ENCODE measurements at regions not wholly inside any gene's neighbourhood (a gene's known extent, or its start where the extent isn't known, plus 50 kb on each side); places are given as distances from the start of the nearest gene placed in this dataset.

DNA sequence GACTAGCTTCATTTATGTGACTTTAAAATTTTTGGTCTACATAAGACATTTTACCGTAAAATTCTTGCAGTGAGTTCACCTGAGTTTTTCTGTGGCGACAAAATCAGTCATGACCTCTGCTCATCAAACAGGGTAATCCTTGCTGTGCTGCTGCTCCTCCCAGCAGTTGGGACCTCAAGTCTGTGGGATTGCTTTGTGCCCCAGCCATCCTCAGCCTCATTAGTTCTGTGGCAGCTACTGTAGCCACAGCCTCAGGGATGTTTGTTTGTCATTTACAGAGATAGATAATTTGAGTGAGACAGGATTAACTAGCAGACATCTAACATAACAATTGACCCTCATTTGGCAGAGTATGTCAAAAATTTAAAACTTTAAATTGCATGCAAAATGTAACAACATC is 357.0 kb downstream of the PCNX1 start:
- no peak overlapping the region for H2AFZ ChIP-seq (ENCODE audit: low read length)
- no peak overlapping the region for H3K27ac ChIP-seq (ENCODE audit: low read depth, low read length, poor library complexity, severe bottlenecking)
- no peak for TF ChIP-seq EZH2 (IDR thresholded peaks at IDR 0.05; ENCODE audit: borderline replicate concordance, low read length)
- TF ChIP-seq, protein P1, sequence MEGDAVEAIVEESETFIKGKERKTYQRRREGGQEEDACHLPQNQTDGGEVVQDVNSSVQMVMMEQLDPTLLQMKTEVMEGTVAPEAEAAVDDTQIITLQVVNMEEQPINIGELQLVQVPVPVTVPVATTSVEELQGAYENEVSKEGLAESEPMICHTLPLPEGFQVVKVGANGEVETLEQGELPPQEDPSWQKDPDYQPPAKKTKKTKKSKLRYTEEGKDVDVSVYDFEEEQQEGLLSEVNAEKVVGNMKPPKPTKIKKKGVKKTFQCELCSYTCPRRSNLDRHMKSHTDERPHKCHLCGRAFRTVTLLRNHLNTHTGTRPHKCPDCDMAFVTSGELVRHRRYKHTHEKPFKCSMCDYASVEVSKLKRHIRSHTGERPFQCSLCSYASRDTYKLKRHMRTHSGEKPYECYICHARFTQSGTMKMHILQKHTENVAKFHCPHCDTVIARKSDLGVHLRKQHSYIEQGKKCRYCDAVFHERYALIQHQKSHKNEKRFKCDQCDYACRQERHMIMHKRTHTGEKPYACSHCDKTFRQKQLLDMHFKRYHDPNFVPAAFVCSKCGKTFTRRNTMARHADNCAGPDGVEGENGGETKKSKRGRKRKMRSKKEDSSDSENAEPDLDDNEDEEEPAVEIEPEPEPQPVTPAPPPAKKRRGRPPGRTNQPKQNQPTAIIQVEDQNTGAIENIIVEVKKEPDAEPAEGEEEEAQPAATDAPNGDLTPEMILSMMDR (IDR thresholded peaks at IDR 0.05; ENCODE audit: low read length) = no peak
- H3K9ac ChIP-seq (ENCODE audit: low read length) = no peak overlapping the region
- H3K36me3 ChIP-seq (ENCODE audit: insufficient read depth, low read length) = no peaks in the 10 kb centered on the region
- no peaks in the 10 kb centered on the region for H3K79me2 ChIP-seq (ENCODE audit: insufficient read depth, low read length)
- 0 out of 2 replicates have a peak, but pooled peaks cover 4% of the 10 kb centered on the region for H3K9me3 ChIP-seq (ENCODE audit: low read length)
- no peaks in the 10 kb centered on the region for H3K9me2 ChIP-seq (ENCODE audit: low read depth, low read length)
- no peaks in the 10 kb centered on the region for H3K4me1 ChIP-seq (ENCODE audit: insufficient read depth, low read length, severe bottlenecking)
- H4K20me1 ChIP-seq (ENCODE audit: insufficient read depth, low read length) = no peaks in the 10 kb centered on the region
- no peaks in the 10 kb centered on the region for H3F3A ChIP-seq (ENCODE audit: insufficient read depth, low read length)
- H3K4me3 ChIP-seq (ENCODE audit: low read depth, low read length, poor library complexity, severe bottlenecking) = no peak overlapping the region
- H3K27me3 ChIP-seq (ENCODE audit: insufficient read depth, low read length) = no peaks in the 10 kb centered on the region
- no peak overlapping the region for H3K4me2 ChIP-seq (ENCODE audit: low read length)

DNA sequence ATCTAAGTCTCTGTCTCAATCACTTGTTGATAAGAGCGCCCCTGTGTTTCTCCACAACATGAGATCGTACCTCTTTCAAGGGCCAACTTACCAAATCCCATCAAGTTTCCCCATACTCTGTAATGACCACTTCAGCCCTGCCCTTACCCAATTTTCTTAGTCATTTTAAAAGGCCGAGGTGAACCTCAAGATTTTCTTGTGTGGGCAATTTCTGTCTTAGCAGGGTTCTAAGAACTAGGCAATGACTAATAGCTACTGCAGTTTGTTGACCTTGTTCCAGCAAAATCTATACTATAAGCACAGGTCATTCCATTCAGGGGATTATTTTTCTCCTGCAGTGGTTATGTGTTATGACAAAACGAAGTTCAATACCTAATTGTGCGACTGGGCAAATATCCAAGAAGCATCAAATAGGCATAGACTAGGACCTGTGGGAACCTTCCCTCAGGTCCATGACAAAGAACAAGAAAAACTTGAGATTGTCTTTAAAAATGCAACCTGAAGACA is 359.8 kb downstream of the PCNX1 start:
- Histone ChIP-seq H2AFZ (ENCODE audit: low read length) (no peak overlapping the region), H3K27ac (ENCODE audit: low read depth, low read length, poor library complexity, severe bottlenecking) (no peak overlapping the region), H3K9me3 (ENCODE audit: low read length) (0 out of 2 replicates have a peak, but pooled peaks cover 3% of the 10 kb centered on the region), H3K36me3 (ENCODE audit: insufficient read depth, low read length) (no peaks in the 10 kb centered on the region), H3K4me1 (ENCODE audit: insufficient read depth, low read length, severe bottlenecking) (no peaks in the 10 kb centered on the region), H3F3A (ENCODE audit: insufficient read depth, low read length) (no peaks in the 10 kb centered on the region), H3K9ac (ENCODE audit: low read length) (no peak overlapping the region), H3K9me2 (ENCODE audit: low read depth, low read length) (no peaks in the 10 kb centered on the region), H3K4me2 (ENCODE audit: low read length) (no peak overlapping the region), H3K4me3 (ENCODE audit: low read depth, low read length, poor library complexity, severe bottlenecking) (no peak overlapping the region), H3K27me3 (ENCODE audit: insufficient read depth, low read length) (no peaks in the 10 kb centered on the region), H4K20me1 (ENCODE audit: insufficient read depth, low read length) (no peaks in the 10 kb centered on the region), H3K79me2 (ENCODE audit: insufficient read depth, low read length) (no peaks in the 10 kb centered on the region)
- TF ChIP-seq EZH2 (IDR thresholded peaks at IDR 0.05; ENCODE audit: borderline replicate concordance, low read length) = no peak
- TF ChIP-seq, protein P1 (IDR thresholded peaks at IDR 0.05; ENCODE audit: low read length) = no peak

DNA sequence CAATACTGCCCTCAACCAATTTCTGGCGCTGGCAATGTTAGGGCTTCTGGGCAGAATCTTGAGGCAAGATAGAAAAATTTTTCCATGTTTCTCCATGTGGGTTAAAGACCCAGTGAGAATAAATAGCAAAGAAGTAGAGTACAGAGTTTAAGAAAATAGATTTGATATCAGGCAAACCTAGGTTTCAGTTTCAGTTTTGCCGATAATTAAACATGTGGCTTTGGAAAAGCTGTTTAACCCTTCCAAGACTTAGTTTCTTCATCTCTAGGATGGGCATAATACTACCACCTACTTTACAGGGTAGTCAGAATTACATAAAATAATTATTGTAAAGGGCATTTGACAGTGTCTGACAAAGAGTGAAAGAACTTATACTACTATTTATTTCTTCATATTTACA is 360.4 kb downstream of the PCNX1 start:
- Histone ChIP-seq H3K27ac (ENCODE audit: low read depth, low read length, poor library complexity, severe bottlenecking) (no peak overlapping the region), H3K9ac (ENCODE audit: low read length) (no peak overlapping the region), H4K20me1 (ENCODE audit: insufficient read depth, low read length) (no peaks in the 10 kb centered on the region), H3K9me2 (ENCODE audit: low read depth, low read length) (no peaks in the 10 kb centered on the region), H3K27me3 (ENCODE audit: insufficient read depth, low read length) (no peaks in the 10 kb centered on the region), H3K4me2 (ENCODE audit: low read length) (no peak overlapping the region; the same call in 1 of the 2 replicates), H2AFZ (ENCODE audit: low read length) (no peak overlapping the region), H3K79me2 (ENCODE audit: insufficient read depth, low read length) (no peaks in the 10 kb centered on the region), H3K4me1 (ENCODE audit: insufficient read depth, low read length, severe bottlenecking) (no peaks in the 10 kb centered on the region), H3K36me3 (ENCODE audit: insufficient read depth, low read length) (no peaks in the 10 kb centered on the region), H3F3A (ENCODE audit: insufficient read depth, low read length) (no peaks in the 10 kb centered on the region), H3K9me3 (ENCODE audit: low read length) (0 out of 2 replicates have a peak, but pooled peaks cover 3% of the 10 kb centered on the region), H3K4me3 (ENCODE audit: low read depth, low read length, poor library complexity, severe bottlenecking) (no peak overlapping the region)
- no peak for TF ChIP-seq EZH2 (IDR thresholded peaks at IDR 0.05; ENCODE audit: borderline replicate concordance, low read length)
- TF ChIP-seq, protein P1 (IDR thresholded peaks at IDR 0.05; ENCODE audit: low read length) = no peak

All from OCI-LY1 (cell line).